Ectodermal cell (in vitro differentiated cells): ENCODE measurements at regions not wholly inside any gene's neighbourhood (a gene's known extent, or its start where the extent isn't known, plus 50 kb on each side); places are given as distances from the start of the nearest gene placed in this dataset.
"Not testable (repeated sequence)": the region's sequence is repeated elsewhere in the genome, so short reads cannot be mapped to it uniquely, and the experiment has no call there.

Source experiments
- H3K27ac ChIP-seq: 2 replicates; pipeline ENCODE4 v1.7.0; 2013; ENCODE audit warnings: mild to moderate bottlenecking, low read depth, low read length; ENCODE audit not compliant: insufficient read depth, poor library complexity, severe bottlenecking
- H3K27me3 ChIP-seq: 2 replicates; pipeline ENCODE4 v1.7.0; 2013; ENCODE audit warnings: mild to moderate bottlenecking, low read length; ENCODE audit not compliant: insufficient read depth, control insufficient read depth, poor library complexity, severe bottlenecking
- H3K36me3 ChIP-seq: one replicate; pipeline ENCODE4 v1.7.0; 2013; ENCODE audit warnings: low read length; ENCODE audit not compliant: control insufficient read depth, insufficient read depth
- H3K4me1 ChIP-seq: one replicate; pipeline ENCODE4 v1.7.0; 2013; ENCODE audit warnings: low read length; ENCODE audit not compliant: control insufficient read depth, insufficient read depth
- H3K4me3 ChIP-seq: 2 replicates; pipeline ENCODE4 v1.7.0; 2013; ENCODE audit warnings: low read depth, low read length, control low read depth; ENCODE audit not compliant: insufficient read depth
- H3K9me3 ChIP-seq: 2 replicates; pipeline ENCODE4 v1.7.0; 2013; ENCODE audit warnings: mild to moderate bottlenecking, low read length, moderate library complexity; ENCODE audit not compliant: control insufficient read depth
- WGBS, 2 experiments: methylation state at CpG; one replicate each; pipeline ENCODE4 v1.1.7; 2013; ENCODE audit warnings: missing lambda C conversion rate in 2 of 2; 5-methylcytosine and 5-hydroxymethylcytosine counted together

DNA sequence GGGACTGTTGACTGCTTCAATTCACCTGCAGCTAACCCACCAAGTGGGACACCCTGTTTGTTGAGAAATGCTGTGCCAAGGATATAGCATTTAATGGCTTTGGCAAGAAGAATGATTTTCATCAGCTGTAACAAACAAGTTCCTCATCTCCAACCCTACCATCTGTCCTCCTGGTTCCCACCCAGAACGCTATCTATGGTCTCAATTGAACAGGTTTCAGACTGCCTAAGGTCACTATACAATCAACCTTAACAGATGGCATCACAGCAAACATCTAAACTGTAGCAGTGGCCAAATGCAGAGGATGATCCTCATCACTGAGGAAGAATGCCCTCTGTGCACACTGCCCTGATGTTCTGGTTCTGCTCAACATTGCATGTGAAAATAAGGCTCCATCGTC is 546.2 kb upstream of the FOXG1 start:
- 96 to 99% methylated on average over 1 to 2 of the region's 2 CpGs for WGBS, 2 experiments
- no peaks in the 10 kb centered on the region for H3K4me1 ChIP-seq
- no peak overlapping the region for H3K4me3 ChIP-seq
- H3K27me3 ChIP-seq: no peaks in the 10 kb centered on the region
- no peaks in the 10 kb centered on the region for H3K9me3 ChIP-seq
- no peak overlapping the region for H3K27ac ChIP-seq
- H3K36me3 ChIP-seq: no peaks in the 10 kb centered on the region

DNA sequence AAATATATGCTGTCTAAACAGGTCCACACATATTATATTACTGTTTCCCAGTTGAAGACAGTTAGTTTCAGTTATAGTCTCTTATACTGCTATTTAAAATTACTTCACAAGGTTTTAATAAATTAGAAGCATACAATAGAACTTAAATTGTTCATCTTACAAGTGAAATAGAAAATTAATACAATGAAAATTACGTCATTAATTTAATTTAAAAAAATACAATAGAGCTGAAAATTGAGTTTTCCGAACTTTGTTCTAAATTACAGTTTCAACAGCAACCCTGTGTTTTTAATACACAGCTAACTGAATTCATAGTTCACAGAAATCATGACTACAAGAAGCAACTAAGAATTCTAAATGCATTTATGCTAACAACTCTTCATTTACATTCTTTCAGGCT is 525.7 kb upstream of the FOXG1 start:
- Histone ChIP-seq H3K36me3 (no peaks in the 10 kb centered on the region), H3K27ac (no peak overlapping the region), H3K9me3 (no peaks in the 10 kb centered on the region), H3K4me3 (no peak overlapping the region), H3K27me3 (no peaks in the 10 kb centered on the region), H3K4me1 (no peaks in the 10 kb centered on the region)
- 98 to 100% methylated on average over 1 to 2 of the region's 2 CpGs for WGBS, 2 experiments

DNA sequence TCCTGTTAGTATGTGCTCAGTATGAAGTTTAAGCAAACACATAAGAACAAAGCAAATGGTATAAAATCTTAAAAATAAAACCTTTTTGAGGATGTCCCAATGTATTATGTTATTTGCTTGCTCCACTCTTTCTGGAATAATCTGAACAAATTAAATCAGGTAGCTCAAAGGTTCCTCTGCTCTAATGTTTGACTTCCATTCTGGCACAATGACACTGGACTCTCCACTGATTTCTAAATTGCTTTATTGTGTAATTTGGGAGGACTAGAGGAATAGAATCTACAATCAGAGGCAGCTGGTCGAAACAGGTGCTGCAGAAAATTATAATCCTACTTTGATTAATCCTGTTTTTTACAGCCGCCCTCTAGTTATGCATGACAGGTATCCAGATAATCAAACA is 523.7 kb upstream of the FOXG1 start:
- WGBS, 2 experiments: 77 to 90% methylated on average over 2 of the region's 2 CpGs
- no peaks in the 10 kb centered on the region for H3K9me3 ChIP-seq
- H3K27ac ChIP-seq: no peak overlapping the region
- H3K4me1 ChIP-seq: no peaks in the 10 kb centered on the region
- H3K36me3 ChIP-seq: no peaks in the 10 kb centered on the region
- no peak overlapping the region for H3K4me3 ChIP-seq
- no peaks in the 10 kb centered on the region for H3K27me3 ChIP-seq

- no peaks in the 10 kb centered on the region for H3K27me3 ChIP-seq
- H3K27ac ChIP-seq: no peak overlapping the region
- no peaks in the 10 kb centered on the region for H3K4me1 ChIP-seq
- no peaks in the 10 kb centered on the region for H3K36me3 ChIP-seq
- H3K4me3 ChIP-seq: no peak overlapping the region
- H3K9me3 ChIP-seq: no peaks in the 10 kb centered on the region
- WGBS, 2 experiments: 79 to 86% methylated on average over 3 of the region's 3 CpGs
These were observed 523.0 kb upstream of the FOXG1 start for GRCh38 chr14:28243600-28243999.

GRCh38 chr14:28245216-28245615 is 521.4 kb upstream of the FOXG1 start:
- no peak overlapping the region for H3K4me3 ChIP-seq
- no peaks in the 10 kb centered on the region for H3K36me3 ChIP-seq
- H3K27me3 ChIP-seq: no peaks in the 10 kb centered on the region
- H3K4me1 ChIP-seq: no peaks in the 10 kb centered on the region
- no peaks in the 10 kb centered on the region for H3K9me3 ChIP-seq
- no peak overlapping the region for H3K27ac ChIP-seq
- WGBS, 2 experiments: 57 to 63% methylated on average over 1 of the region's 1 CpG

GRCh38 chr14:28247491-28247890 is 519.1 kb upstream of the FOXG1 start:
- no peaks in the 10 kb centered on the region for H3K27me3 ChIP-seq
- H3K9me3 ChIP-seq: no peaks in the 10 kb centered on the region
- no peak overlapping the region for H3K4me3 ChIP-seq
- WGBS, 2 experiments: no CpG with 5 or more reads among the region's 1 CpG
- H3K4me1 ChIP-seq: no peaks in the 10 kb centered on the region
- no peaks in the 10 kb centered on the region for H3K36me3 ChIP-seq
- no peak overlapping the region for H3K27ac ChIP-seq

DNA sequence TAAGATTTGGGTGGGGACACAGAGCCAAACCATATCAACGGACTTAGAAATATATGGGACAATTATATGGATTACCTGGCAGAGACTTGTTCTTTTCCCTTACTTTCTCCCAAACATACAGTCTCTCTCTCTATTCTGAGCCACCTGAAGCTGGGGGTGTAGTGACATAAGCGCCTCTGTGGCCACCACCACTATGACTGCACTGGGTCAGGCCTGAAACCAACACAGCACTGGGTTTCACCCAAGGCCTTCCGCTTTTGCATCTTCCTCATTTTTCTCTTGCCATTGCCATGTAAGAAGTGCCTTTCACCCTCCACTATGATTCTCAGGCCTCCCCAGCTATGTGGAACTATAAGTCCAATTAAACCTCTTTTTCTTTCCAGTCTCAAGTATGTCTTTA is 514.5 kb upstream of the FOXG1 start:
- H3K27me3 ChIP-seq, H3K4me1 ChIP-seq: not testable (repeated sequence)
- WGBS, 2 experiments: 92 to 93% methylated on average over 2 to 3 of the region's 3 CpGs

GRCh38 chr14:28254768-28255167 is 511.8 kb upstream of the FOXG1 start:
- Histone ChIP-seq H3K27ac (no peak overlapping the region), H3K36me3 (no peaks in the 10 kb centered on the region), H3K9me3 (no peaks in the 10 kb centered on the region), H3K4me3 (no peak overlapping the region), H3K4me1 (no peaks in the 10 kb centered on the region), H3K27me3 (no peaks in the 10 kb centered on the region)
- WGBS, 2 experiments: 93 to 94% methylated on average over 1 of the region's 1 CpG

More for the DNA sequence above, 514.5 kb upstream of the FOXG1 start:
- not testable (repeated sequence) for H3K36me3 ChIP-seq, H3K9me3 ChIP-seq, H3K27ac ChIP-seq, H3K4me3 ChIP-seq

GRCh38 chr14:28264306-28264705 is 502.3 kb upstream of the FOXG1 start:
- Histone ChIP-seq H3K27ac (no peak overlapping the region), H3K36me3 (no peaks in the 10 kb centered on the region), H3K9me3 (no peaks in the 10 kb centered on the region), H3K27me3 (no peaks in the 10 kb centered on the region), H3K4me3 (no peak overlapping the region), H3K4me1 (no peaks in the 10 kb centered on the region)
- WGBS, 2 experiments: 92 to 93% methylated on average over 29 of the region's 29 CpGs

- H3K4me1 ChIP-seq: no peaks in the 10 kb centered on the region
- H3K9me3 ChIP-seq: no peaks in the 10 kb centered on the region
- no peak overlapping the region for H3K27ac ChIP-seq
- H3K27me3 ChIP-seq: no peaks in the 10 kb centered on the region
- WGBS, 2 experiments: 92 to 100% methylated on average over 1 of the region's 1 CpG
- H3K36me3 ChIP-seq: no peaks in the 10 kb centered on the region
- H3K4me3 ChIP-seq: no peak overlapping the region
These were observed 494.3 kb upstream of the FOXG1 start for GRCh38 chr14:28272270-28272669.

DNA sequence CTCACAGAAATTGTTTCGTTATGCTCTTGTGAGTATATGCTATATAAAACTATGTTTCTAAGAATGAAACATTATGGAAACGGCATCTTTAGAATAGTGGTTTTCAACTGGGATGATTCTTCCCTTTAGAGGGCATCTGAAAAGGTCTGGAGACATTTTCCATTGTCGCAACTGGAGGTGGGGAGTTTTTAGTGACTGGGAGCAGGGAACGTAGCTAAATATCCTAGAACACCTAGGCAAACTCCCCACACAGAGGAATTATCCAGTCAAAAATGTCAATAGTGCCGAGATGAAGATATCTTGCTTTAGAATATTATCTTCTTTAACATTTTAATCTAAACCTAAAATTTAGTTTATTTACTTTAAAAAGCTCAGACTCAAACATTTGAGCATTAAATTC is 486.1 kb upstream of the FOXG1 start:
- Histone ChIP-seq H3K4me1 (no peaks in the 10 kb centered on the region), H3K27me3 (no peaks in the 10 kb centered on the region), H3K36me3 (no peaks in the 10 kb centered on the region), H3K4me3 (no peak overlapping the region), H3K9me3 (no peaks in the 10 kb centered on the region), H3K27ac (no peak overlapping the region)
- 96 to 97% methylated on average over 2 to 4 of the region's 5 CpGs for WGBS, 2 experiments
